ENCODE measurements at regions not wholly inside any gene's neighbourhood (a gene's known extent, or its start where the extent isn't known, plus 50 kb on each side); places are given as distances from the start of the nearest gene placed in this dataset.

- no peaks in the 10 kb centered on the region for H3K27me3 ChIP-seq (ENCODE audit: low read length)
- no peak overlapping the region for H2AFZ ChIP-seq (ENCODE audit: low read depth, low read length, severe bottlenecking)
- no peaks in the 10 kb centered on the region for H3K9me3 ChIP-seq (ENCODE audit: insufficient read depth, low read length)
- no peaks in the 10 kb centered on the region for H3K79me2 ChIP-seq (ENCODE audit: insufficient read depth, low read length)
- no peak overlapping the region for H3K4me2 ChIP-seq (ENCODE audit: low read depth, low read length, poor library complexity, severe bottlenecking)
- H3K36me3 ChIP-seq (ENCODE audit: low read length), result no peaks in the 10 kb centered on the region
- no peak for TF ChIP-seq CTCF (IDR thresholded peaks at IDR 0.05; ENCODE audit: insufficient read depth, low read length, poor library complexity, severe bottlenecking)
- no peak for TF ChIP-seq EZH2phosphoT487 (conservative IDR thresholded peaks at IDR 0.05; ENCODE audit: low read length)
- no peaks in the 10 kb centered on the region for H4K20me1 ChIP-seq (ENCODE audit: low read depth, low read length)
- no peaks in the 10 kb centered on the region for H3F3A ChIP-seq (ENCODE audit: insufficient read depth)
- H3K4me3 ChIP-seq (ENCODE audit: insufficient read depth, low read length, poor library complexity, severe bottlenecking), result no peak overlapping the region
- H3K27ac ChIP-seq (ENCODE audit: low read depth, low read length), result no peak overlapping the region
- H3K9ac ChIP-seq (ENCODE audit: low read length), result no peak overlapping the region
- H3K9me2 ChIP-seq (replicated peaks; ENCODE audit: insufficient read depth, low read length), result no peaks in the 10 kb centered on the region
These were observed 195.1 kb downstream of the RDH14 start for GRCh38 chr2:18365342-18365741.

- H3K4me3 ChIP-seq (ENCODE audit: insufficient read depth, low read length, poor library complexity, severe bottlenecking), result no peak overlapping the region
- H3K36me3 ChIP-seq (ENCODE audit: low read length), result no peaks in the 10 kb centered on the region
- H2AFZ ChIP-seq (ENCODE audit: low read depth, low read length, severe bottlenecking), result no peak overlapping the region
- no peak overlapping the region for H3K9ac ChIP-seq (ENCODE audit: low read length)
- no peaks in the 10 kb centered on the region for H3K79me2 ChIP-seq (ENCODE audit: insufficient read depth, low read length)
- TF ChIP-seq EZH2phosphoT487 (conservative IDR thresholded peaks at IDR 0.05; ENCODE audit: low read length) (no peak), CTCF (IDR thresholded peaks at IDR 0.05; ENCODE audit: insufficient read depth, low read length, poor library complexity, severe bottlenecking) (no peak)
- no peaks in the 10 kb centered on the region for H4K20me1 ChIP-seq (ENCODE audit: low read depth, low read length)
- H3K9me3 ChIP-seq (ENCODE audit: insufficient read depth, low read length), result no peaks in the 10 kb centered on the region
- no peak overlapping the region for H3K4me2 ChIP-seq (ENCODE audit: low read depth, low read length, poor library complexity, severe bottlenecking)
- H3F3A ChIP-seq (ENCODE audit: insufficient read depth), result no peaks in the 10 kb centered on the region
- H3K27me3 ChIP-seq (ENCODE audit: low read length), result no peaks in the 10 kb centered on the region
- no peaks in the 10 kb centered on the region for H3K9me2 ChIP-seq (replicated peaks; ENCODE audit: insufficient read depth, low read length)
- no peak overlapping the region for H3K27ac ChIP-seq (ENCODE audit: low read depth, low read length)
These were observed 197.1 kb downstream of the RDH14 start for GRCh38 chr2:18363348-18363747.

- no peak for TF ChIP-seq CTCF (IDR thresholded peaks at IDR 0.05; ENCODE audit: insufficient read depth, low read length, poor library complexity, severe bottlenecking)
- no peak for TF ChIP-seq EZH2phosphoT487 (conservative IDR thresholded peaks at IDR 0.05; ENCODE audit: low read length)
- no peaks in the 10 kb centered on the region for H3K36me3 ChIP-seq (ENCODE audit: low read length)
- no peaks in the 10 kb centered on the region for H4K20me1 ChIP-seq (ENCODE audit: low read depth, low read length)
- no peaks in the 10 kb centered on the region for H3F3A ChIP-seq (ENCODE audit: insufficient read depth)
- H3K27ac ChIP-seq (ENCODE audit: low read depth, low read length), result no peak overlapping the region
- no peak overlapping the region for H2AFZ ChIP-seq (ENCODE audit: low read depth, low read length, severe bottlenecking)
- H3K79me2 ChIP-seq (ENCODE audit: insufficient read depth, low read length), result no peaks in the 10 kb centered on the region
- no peak overlapping the region for H3K4me3 ChIP-seq (ENCODE audit: insufficient read depth, low read length, poor library complexity, severe bottlenecking)
- H3K27me3 ChIP-seq (ENCODE audit: low read length), result no peaks in the 10 kb centered on the region
- H3K9me2 ChIP-seq (replicated peaks; ENCODE audit: insufficient read depth, low read length), result no peaks in the 10 kb centered on the region
- H3K9me3 ChIP-seq (ENCODE audit: insufficient read depth, low read length), result no peaks in the 10 kb centered on the region
- H3K9ac ChIP-seq (ENCODE audit: low read length), result no peak overlapping the region
- no peak overlapping the region for H3K4me2 ChIP-seq (ENCODE audit: low read depth, low read length, poor library complexity, severe bottlenecking)
These were observed 197.8 kb downstream of the RDH14 start for GRCh38 chr2:18362696-18363095.
